H1 (cell line): ENCODE measurements at regions not wholly inside any gene's neighbourhood (a gene's known extent, or its start where the extent isn't known, plus 50 kb on each side); places are given as distances from the start of the nearest gene placed in this dataset.

ENCODE experiments used
- SUZ12 ChIP-seq: fragments of 200-600 bp; sonication (generic); IDR thresholded peaks from 2 replicates; pipeline ENCODE4 v1.6.1; 2012; ENCODE audit warnings: mild to moderate bottlenecking, inconsistent platforms, low read length, moderate library complexity, mixed read lengths
- TBP ChIP-seq: IDR thresholded peaks from 2 replicates; pipeline ENCODE4 v1.6.1; 2011; ENCODE audit warnings: low read depth, low read length, improper control_type of control experiment

DNA sequence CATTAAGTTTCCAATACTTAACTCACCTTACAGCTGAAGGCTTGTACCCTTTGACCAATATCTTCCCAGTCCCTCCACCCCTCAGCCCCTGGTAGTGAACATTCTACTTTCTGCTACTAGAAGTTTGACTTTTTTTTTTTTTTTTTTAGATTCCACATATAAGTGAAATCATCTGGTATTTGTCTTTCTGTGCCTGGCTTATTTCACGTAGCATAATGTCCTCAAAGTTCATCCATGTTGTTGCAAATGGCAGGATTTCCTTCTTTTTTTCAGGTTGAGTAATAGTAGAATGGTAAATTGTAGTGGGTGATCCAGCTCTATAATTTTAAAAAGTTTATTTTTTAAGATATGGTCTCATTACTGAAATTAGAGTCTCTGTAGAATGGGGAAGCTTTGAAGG lies 316.0 kb downstream of the MTX2 start (continued):
- TF ChIP-seq TBP (no peak), SUZ12 (no peak)
